ENCODE measurements at regions not wholly inside any gene's neighbourhood (a gene's known extent, or its start where the extent isn't known, plus 50 kb on each side); places are given as distances from the start of the nearest gene placed in this dataset.

GRCh38 chr19:13629687-13630357 is 123.5 kb upstream of the CACNA1A start:
- TF ChIP-seq EZH2 (IDR thresholded peaks at IDR 0.05; ENCODE audit: insufficient read depth, low read length): no peak
- no peak for TF ChIP-seq CTCF (IDR thresholded peaks at IDR 0.05; ENCODE audit: insufficient read depth, low read depth, low read length)
